HG02973 (cell line): ENCODE measurements at regions not wholly inside any gene's neighbourhood (a gene's known extent, or its start where the extent isn't known, plus 50 kb on each side); places are given as distances from the start of the nearest gene placed in this dataset.
"Not testable (repeated sequence)": the region's sequence is repeated elsewhere in the genome, so short reads cannot be mapped to it uniquely, and the experiment has no call there.

Source experiments
- ATAC-seq: cut with Tn5 transposase; IDR thresholded peaks from one replicate; pipeline ENCODE4 v1.9.1; 2021; ENCODE audit warnings: moderate library complexity; ENCODE audit not compliant: unreplicated experiment

DNA sequence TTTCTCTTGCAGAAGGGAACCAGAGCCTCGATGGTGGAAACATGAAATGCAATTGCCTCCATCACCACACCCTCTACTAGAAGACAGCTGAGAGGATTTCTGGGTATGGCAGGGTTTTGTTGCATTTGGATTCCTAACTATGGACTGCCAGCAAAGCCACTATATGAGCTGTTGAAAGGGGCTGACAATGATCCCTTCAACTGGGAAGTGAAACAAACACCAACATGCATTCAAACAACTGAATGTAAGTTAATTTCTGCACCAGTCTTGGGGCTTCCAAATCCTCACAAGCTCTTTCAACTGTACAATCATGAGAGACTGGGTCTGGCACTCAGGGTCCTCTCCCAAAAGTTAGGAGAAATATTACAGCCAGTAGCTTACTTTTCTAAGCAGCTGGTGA lies 116.7 kb upstream of the PLCL2 start:
- ATAC-seq = no peak

DNA sequence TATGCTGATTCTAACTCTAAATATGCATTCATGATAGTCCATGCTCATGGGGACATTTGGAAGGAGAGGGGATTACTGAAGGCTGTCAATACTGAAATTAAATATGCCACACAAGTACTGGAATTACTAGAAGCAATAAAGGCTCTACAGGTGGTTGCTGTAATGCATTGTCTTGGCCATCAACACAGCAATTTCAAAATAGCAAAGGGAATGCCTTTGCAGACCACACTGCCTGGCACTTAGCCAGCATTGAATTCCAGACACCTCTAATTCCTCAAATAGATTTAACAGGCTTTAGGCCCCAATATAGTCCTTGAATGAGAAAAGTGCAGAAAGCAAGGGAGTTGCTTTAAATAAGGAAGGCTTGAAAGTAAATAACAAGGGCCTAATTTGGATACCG lies 115.8 kb upstream of the PLCL2 start:
- no peak for ATAC-seq

- ATAC-seq = no peak
Observed at GRCh38 chr3:16769525-16769924, 115.2 kb upstream of the PLCL2 start.

- ATAC-seq = no peak
Observed at GRCh38 chr3:16770021-16770420, 114.7 kb upstream of the PLCL2 start.

DNA sequence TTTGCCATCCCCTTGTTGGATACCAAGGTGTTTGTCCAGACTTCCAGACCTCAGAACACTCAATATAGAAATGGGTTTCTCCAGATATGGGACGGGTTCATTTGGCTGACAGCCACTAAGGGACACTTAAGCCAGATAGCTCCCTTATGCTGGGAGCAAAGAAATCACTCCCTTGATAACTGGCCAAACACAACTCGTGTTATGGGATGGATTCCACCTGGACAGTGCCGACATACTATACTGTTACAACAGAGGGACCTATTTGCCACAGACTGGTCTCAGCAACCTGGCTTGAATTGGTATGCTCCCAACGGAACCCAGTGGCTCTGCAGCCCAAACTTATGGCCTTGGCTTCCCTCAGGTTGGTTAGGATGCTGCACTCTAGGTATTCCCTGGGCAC lies 114.0 kb upstream of the PLCL2 start:
- no peak for ATAC-seq

DNA sequence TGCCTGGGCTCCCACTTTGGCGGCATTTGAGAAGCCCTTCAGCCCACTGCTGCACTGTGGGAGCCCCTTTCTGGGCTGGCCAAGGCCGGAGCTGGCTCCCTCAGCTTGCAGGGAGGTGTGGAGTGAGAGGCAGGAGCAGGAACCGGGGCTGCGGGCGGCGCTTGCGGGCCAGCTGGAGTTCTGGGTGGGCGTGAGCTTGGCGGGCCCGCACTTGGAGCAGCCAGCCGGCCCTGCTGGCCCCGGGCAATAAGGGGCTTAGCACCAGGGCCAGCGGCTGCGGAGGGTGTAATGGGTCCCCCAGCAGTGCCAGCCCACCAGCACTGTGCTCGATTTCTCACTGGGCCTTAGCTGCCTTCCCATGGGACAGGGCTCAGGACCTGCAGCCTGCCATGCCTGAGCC lies 111.2 kb upstream of the PLCL2 start:
- ATAC-seq = not testable (repeated sequence)

DNA sequence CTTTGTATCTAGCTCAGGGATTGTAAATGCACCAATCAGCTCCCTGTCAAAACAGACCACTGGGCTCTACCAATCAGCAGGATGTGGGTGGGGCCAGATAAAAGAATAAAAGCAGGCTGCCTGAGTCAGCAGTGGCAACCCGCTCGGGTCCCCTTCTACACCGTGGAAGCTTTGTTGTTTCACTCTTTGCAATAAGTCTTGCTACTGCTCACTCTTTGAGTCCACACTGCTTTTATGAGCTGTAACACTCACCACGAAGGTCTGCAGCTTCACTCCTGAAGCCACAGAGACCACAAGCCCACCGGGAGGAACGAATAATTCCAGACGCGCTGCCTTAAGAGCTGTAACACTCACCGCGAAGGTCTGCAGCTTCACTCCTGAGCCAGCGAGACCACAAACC lies 110.2 kb upstream of the PLCL2 start:
- not testable (repeated sequence) for ATAC-seq

- no peak for ATAC-seq
Observed at GRCh38 chr3:16784973-16785372, 99.8 kb upstream of the PLCL2 start.

DNA sequence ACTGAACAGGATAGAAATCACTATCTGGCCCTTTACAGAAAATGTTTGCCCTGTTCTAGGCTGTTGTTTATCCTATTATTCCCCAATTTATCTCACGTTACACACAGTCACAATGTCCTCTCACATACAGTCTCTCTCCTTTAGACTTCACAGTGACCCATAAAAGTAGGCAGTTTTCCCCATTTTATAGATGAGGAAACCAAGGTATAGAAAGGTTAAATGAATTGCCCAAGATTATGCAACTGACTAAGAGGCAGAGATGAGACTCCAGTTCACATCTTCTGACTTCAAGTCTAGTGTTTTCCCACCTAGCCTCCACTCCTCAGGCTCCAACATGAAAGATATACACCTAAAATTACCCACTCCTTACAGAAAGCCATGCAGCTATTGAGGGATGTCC lies 99.3 kb upstream of the PLCL2 start:
- no peak for ATAC-seq

DNA sequence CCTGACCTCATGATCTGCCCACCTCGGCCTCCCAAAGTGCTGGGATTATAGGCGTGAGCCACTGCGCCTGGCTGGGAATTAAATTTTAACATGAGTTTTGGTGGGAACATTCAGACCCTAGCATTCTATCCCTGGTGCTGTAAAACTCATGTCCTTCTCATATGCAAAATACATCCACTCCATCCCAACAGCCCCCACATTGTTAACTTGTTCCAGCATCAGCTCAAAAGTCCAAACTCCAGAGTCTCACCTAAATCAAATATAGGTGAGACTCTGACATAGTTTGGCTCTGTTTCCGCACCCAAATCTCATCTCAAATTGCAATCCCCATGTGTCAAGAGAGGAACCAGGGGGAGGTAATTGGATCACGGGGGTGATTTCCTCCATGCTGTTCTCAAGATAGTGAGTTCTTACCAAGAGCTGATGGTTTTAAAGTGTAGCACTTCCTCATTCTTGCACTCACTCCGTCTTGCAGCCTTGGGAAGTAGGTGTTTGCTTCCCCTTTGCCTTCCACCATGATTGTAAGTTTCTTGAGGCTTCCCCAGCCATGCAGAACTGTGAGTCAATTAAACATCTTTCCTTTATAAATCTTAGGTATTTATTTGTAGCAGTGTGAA lies 96.2 kb upstream of the PLCL2 start:
- ATAC-seq = no peak

DNA sequence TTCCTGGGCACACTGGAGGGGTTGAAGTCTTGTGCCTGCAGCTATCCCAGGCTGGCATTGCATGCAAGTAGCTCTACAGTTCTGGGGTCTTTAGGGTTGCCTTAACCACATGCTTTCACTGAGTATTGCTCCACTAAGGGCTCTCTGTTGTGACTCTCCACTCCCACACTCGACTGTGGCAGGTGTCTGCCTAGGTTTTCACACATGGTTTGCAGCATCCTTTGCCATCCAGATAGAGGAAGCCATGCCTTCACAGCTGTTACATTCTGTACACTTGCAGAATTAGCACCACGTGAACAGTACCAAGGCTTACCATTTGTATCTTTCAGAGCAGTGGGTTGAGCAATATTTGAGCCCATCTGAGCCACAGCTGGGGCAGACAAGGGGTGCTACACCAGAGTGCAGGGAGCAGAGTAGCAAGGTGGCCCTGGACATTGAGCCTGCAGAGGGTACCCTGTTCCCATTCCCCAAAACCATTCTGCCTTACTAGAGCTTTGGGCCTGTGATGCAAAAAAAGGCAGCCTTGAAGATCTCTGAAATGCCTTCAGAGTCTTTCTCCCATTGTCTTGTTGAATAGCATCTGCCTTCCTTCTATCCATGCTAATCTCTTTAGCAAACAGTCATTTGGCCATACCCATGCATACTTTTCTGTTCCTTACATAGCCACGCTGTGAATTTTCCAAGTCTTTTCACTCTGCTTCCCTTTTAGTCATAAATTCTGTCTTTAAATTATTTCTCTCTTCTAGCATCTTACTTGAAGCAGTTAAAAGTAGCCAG lies 95.2 kb upstream of the PLCL2 start:
- ATAC-seq = no peak

- no peak for ATAC-seq
Observed at GRCh38 chr3:16790432-16791400, 94.0 kb upstream of the PLCL2 start.

- ATAC-seq = no peak
Observed at GRCh38 chr3:16793321-16793720, 91.4 kb upstream of the PLCL2 start.

GRCh38 chr3:16794257-16794656 lies 90.5 kb upstream of the PLCL2 start:
- ATAC-seq = no peak

DNA sequence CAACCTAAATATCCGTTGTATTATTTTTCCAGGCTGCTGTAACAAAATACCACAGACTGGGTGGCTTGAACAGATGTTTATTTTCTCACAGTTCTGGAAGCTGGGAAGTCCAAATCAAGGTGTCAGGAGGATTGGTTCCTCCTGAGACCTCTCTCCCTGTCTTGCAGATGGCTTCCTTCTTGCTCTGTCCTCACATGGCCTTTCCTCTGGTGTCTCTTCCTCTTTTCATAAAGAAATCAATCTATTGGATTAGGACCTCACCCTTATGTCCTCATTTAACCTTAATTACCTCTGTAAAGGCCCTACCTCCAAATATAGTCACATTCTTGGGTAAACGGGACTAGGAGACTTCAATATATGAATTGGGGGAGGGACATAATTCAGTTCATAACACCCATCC lies 89.2 kb upstream of the PLCL2 start:
- ATAC-seq = no peak

DNA sequence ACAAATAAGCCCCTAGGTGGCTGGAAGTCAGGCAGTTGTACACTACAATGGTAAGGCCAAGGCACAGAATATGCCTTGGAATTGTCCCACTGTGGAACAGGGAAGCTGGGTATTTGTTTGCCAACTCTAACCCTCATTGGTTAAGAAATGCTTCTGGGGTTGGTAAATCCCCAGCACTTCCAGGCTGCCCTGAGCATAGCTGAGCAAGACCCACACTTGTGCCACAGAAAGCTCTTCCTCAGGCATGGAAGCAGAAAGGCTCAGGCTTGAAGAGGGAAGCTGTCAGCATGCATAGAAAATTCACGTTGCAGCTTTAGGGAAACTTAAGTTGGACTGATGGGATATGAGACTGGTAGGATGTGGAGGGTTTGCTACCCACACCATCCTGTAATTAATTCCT lies 86.9 kb upstream of the PLCL2 start:
- ATAC-seq = no peak

DNA sequence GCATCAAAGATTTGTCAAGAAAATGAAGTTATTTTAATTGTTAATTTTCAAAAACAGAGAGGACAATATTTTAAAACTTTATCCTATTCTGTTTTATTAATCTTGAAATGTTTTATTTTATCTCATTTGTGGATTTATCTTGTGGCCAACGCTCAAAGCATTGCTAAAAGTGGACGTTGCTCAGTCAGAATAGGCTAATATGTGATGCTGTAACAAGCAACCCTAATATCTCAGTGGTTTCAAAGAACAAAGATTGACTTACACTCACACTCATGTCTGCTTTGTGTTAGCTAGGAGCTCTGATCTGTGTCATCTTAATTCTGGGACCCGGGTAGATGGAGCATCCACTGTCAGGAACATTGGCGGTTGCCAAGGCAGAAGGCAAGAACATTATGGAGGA lies 86.0 kb upstream of the PLCL2 start:
- no peak for ATAC-seq

- no peak for ATAC-seq
Observed at GRCh38 chr3:16800361-16800760, 84.4 kb upstream of the PLCL2 start.

DNA sequence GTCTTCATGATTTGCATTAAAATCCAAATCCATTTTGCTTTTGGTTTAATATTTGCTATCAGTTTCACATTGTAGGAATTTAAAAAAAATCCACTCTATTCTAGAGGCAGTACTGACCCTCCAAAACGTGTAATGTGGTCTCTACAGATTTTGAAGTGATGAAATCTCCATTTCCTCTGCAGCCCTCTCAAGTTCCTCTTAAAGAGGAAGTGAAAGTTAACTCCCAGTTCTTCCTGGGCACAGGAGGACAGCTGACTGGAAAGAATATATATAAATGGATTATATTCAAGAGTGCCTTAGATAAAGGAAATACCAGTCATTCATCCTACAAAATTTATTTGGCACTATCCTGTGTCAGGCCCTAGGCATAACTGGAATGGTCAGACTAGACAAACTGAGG lies 83.5 kb upstream of the PLCL2 start:
- ATAC-seq = no peak

DNA sequence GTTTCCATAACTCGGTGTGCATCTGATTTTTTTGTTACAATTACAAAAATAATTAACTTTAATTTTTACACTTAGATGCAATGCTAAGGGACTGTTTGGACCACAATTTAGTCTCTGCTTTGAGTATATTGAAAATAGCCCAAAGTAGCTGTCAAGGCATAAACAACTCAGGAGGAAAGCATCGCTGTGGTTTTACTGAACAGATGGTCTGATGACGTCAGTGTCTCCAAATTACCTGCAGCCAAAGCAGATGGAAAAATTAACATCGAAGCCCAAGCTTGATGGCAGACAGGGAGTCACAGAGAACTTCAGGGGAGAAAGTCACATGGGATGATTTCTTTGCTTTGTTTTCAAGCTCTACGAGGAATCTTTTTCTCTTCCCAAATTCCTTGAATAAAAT lies 83.1 kb upstream of the PLCL2 start:
- no peak for ATAC-seq

DNA sequence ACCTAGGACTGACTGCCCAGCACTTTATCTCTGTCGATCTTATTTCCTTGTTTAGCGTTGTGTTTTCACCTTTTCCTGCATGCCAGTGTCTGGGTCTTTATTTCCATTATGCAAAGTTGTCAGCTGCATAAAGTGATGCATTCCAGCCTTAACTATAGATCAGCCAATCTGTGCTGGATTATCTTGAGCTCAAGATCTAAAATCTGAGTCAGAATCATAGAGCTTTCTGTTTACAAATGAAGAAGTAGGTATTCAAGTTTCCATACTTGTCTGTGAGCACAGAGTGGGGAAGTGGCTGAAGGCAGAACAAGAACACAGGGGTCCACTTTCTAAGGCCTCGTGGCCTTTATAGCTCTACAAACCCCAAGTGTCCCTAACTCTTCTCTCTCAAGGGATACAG lies 82.4 kb upstream of the PLCL2 start:
- peak; percentile 95 for ATAC-seq

- ATAC-seq = no peak
Observed at GRCh38 chr3:16803019-16803418, 81.7 kb upstream of the PLCL2 start.
